Keratinocyte (primary cell): ENCODE measurements at regions not wholly inside any gene's neighbourhood (a gene's known extent, or its start where the extent isn't known, plus 50 kb on each side); places are given as distances from the start of the nearest gene placed in this dataset.

Experiments used
- DNase-seq: peaks from one replicate; pipeline ENCODE4 v3.0.0-alpha.2; 2011; ENCODE audit warnings: low read depth, missing footprints, low spot score
- FAIRE-seq: peaks from 2 replicates; lab custom pipeline; 2011; peaks lifted over from hg19 to GRCh38; lab: Jason Lieb, UNC
- H2AFZ ChIP-seq: 2 replicates; pipeline ENCODE4 v1.6.0; 2012; ENCODE audit warnings: low read length, control low read depth, inconsistent platforms; ENCODE audit not compliant: control insufficient read depth
- H3K27ac ChIP-seq: 2 replicates; pipeline ENCODE4 v1.5.1; 2011; ENCODE audit warnings: low read length; ENCODE audit not compliant: control insufficient read depth, insufficient read depth
- H3K27me3 ChIP-seq: 3 replicates; pipeline ENCODE4 v1.6.0; 2011; ENCODE audit warnings: low read length; ENCODE audit not compliant: control insufficient read depth, insufficient read depth; ENCODE audit errors: extremely low read depth
- H3K36me3 ChIP-seq, 2 experiments: 2 replicates in 1 of 2; 3 replicates in 1 of 2; pipeline ENCODE4 v1.5.1; 2011; ENCODE audit warnings: low read length in 2 of 2, mild to moderate bottlenecking in 1 of 2; ENCODE audit not compliant: control insufficient read depth in 2 of 2, insufficient read depth in 2 of 2; ENCODE audit errors: extremely low read depth in 1 of 2
- H3K4me1 ChIP-seq: 3 replicates; pipeline ENCODE4 v1.5.1; 2011; ENCODE audit warnings: low read length; ENCODE audit not compliant: control insufficient read depth, insufficient read depth; ENCODE audit errors: extremely low read depth
- H3K4me2 ChIP-seq: 3 replicates; pipeline ENCODE4 v1.6.0; 2011; ENCODE audit warnings: low read depth, low read length; ENCODE audit not compliant: control insufficient read depth, insufficient read depth; ENCODE audit errors: extremely low read depth
- H3K4me3 ChIP-seq, 3 experiments: fragments of 200-600 bp in 1 of 3; sonication (generic) in 1 of 3; 2 replicates in 2 of 3; 3 replicates in 1 of 3; pipeline ENCODE4 v1.5.1; 2011 to 2016; ENCODE audit warnings: low read length in 3 of 3, mild to moderate bottlenecking in 3 of 3, control low read depth in 2 of 3, inconsistent platforms in 1 of 3, low read depth in 1 of 3, mixed read lengths in 1 of 3, mixed run types in 1 of 3, moderate library complexity in 1 of 3; ENCODE audit not compliant: control insufficient read depth in 2 of 3, insufficient read depth in 2 of 3; ENCODE audit errors: extremely low read depth in 1 of 3
- H3K79me2 ChIP-seq: 2 replicates; pipeline ENCODE4 v1.6.0; 2012; ENCODE audit warnings: low read length; ENCODE audit not compliant: control insufficient read depth, insufficient read depth
- H3K9ac ChIP-seq: 3 replicates; pipeline ENCODE4 v1.6.0; 2011; ENCODE audit warnings: low read length; ENCODE audit not compliant: control insufficient read depth, insufficient read depth; ENCODE audit errors: extremely low read depth
- H3K9me1 ChIP-seq: 3 replicates; pipeline ENCODE4 v1.6.0; 2011; ENCODE audit warnings: low read length; ENCODE audit not compliant: control insufficient read depth, insufficient read depth; ENCODE audit errors: extremely low read depth
- H3K9me3 ChIP-seq: 2 replicates; pipeline ENCODE4 v1.5.1; 2012; ENCODE audit warnings: low read depth, low read length; ENCODE audit not compliant: control insufficient read depth
- H4K20me1 ChIP-seq: 3 replicates; pipeline ENCODE4 v1.6.0; 2011; ENCODE audit warnings: low read length; ENCODE audit not compliant: control insufficient read depth, insufficient read depth; ENCODE audit errors: extremely low read depth
- EZH2 ChIP-seq: IDR thresholded peaks from one replicate; pipeline ENCODE4 v1.6.1; 2012; ENCODE audit warnings: inconsistent platforms, mild to moderate bottlenecking, low read length, moderate library complexity
- dilution Hi-C: fragments of 300-500 bp; cut with MboI; formaldehyde crosslinking; loops from one replicate; pipeline ENCODE4 v1.7.0; 2020; ENCODE audit warnings: low sequenced_read_pairs; ENCODE audit not compliant: extremely low pct_ligation_motif_present
- TF ChIP-seq, protein P1 (sequence below), 3 experiments: IDR thresholded peaks in 1 of 3; conservative IDR thresholded peaks in 1 of 3; optimal IDR thresholded peaks in 1 of 3; 2 replicates in 2 of 3; 3 replicates in 1 of 3; pipeline versions ENCODE3 to v1.5.1; 2011; ENCODE audit warnings: low read length in 3 of 3, mild to moderate bottlenecking in 3 of 3, moderate library complexity in 2 of 3, control low read depth in 1 of 3, inconsistent platforms in 1 of 3; ENCODE audit not compliant: insufficient read depth in 2 of 3; ENCODE audit errors: extremely low read depth in 1 of 3

DNA sequence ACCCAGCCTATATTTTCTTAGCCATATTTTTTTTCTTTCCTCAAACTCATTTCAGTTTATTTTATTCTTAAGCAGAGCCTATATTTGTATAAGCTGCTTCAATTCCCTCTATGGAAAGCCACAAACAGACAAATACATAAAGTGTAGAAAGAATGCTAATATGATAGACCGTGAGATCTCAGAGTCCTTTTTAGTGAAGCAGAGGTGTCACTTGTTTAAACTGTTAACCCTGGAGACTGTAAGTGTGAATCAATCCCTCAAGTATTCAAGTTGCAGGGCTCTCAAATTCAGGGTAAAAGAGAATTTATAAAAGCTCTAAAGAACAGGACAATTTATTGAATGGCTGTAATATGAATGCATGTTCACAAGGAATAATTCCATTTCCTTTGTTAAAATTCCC, 72.2 kb upstream of the BHLHE40 start:
- H3K4me3 ChIP-seq: no peak overlapping the region
- H3K36me3 ChIP-seq: no peaks in the 10 kb centered on the region
- no peak overlapping the region for H3K4me2 ChIP-seq
- peaks cover 3% of the 10 kb centered on the region for H3K9me1 ChIP-seq
- dilution Hi-C loops: no loop called here
- H3K4me1 ChIP-seq: peaks cover 22% of the 10 kb centered on the region
- H3K9me3 ChIP-seq: no peaks in the 10 kb centered on the region
- no peaks in the 10 kb centered on the region for H4K20me1 ChIP-seq
- no peaks in the 10 kb centered on the region for H3K27me3 ChIP-seq
- H3K79me2 ChIP-seq: no peaks in the 10 kb centered on the region
- no peak overlapping the region for H3K27ac ChIP-seq
- H3K9ac ChIP-seq: no peak overlapping the region
- no peak overlapping the region for H2AFZ ChIP-seq
- no peak for TF ChIP-seq EZH2
- TF ChIP-seq, protein P1, sequence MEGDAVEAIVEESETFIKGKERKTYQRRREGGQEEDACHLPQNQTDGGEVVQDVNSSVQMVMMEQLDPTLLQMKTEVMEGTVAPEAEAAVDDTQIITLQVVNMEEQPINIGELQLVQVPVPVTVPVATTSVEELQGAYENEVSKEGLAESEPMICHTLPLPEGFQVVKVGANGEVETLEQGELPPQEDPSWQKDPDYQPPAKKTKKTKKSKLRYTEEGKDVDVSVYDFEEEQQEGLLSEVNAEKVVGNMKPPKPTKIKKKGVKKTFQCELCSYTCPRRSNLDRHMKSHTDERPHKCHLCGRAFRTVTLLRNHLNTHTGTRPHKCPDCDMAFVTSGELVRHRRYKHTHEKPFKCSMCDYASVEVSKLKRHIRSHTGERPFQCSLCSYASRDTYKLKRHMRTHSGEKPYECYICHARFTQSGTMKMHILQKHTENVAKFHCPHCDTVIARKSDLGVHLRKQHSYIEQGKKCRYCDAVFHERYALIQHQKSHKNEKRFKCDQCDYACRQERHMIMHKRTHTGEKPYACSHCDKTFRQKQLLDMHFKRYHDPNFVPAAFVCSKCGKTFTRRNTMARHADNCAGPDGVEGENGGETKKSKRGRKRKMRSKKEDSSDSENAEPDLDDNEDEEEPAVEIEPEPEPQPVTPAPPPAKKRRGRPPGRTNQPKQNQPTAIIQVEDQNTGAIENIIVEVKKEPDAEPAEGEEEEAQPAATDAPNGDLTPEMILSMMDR (optimal IDR thresholded peaks at IDR 0.05 in 1 of 3, IDR thresholded peaks at IDR 0.05 in 1 of 3, conservative IDR thresholded peaks at IDR 0.05 in 1 of 3; ENCODE audit: extremely low read depth in 1 of 3, insufficient read depth in 2 of 3, low read length in 3 of 3): no peak
- no peak for FAIRE-seq
- no peak for DNase-seq

DNA sequence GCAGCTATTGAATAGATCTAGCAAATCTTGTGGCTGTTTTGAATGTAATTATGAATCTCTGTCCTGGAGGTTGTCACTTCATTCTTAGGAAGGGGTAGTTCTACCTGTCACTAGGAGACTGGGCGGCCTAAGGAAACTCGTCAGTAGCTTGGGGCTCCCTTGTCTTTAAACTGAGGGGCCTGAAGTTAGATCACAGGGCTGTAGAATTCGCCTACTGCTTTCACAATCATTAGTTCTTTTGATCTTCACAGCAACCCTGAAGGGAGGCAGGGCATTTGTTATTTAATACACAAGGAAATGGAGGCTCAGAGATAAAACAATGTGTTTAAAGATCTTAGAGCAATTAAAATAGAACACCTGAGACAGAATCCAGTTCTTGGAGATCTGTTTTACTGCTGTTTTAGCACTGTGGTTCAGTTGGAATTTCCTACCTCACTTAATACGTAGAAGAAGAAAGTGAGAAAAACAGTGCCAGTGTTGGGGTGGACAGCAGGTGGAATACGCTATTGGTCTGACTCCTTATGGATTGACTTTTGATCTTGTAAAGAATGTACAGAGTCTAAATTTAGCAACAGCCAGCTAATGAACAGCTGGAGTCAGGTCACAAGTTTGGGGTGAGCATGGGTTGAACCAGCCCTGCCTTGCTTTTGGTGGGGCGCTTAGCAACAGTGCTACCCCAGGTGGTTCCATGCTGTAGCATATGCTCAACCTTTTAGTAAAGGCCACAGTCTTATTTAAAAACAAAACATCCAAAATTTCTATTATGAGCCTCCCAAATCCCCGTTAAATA, 71.4 kb upstream of the BHLHE40 start:
- H3K9ac ChIP-seq: no peak overlapping the region
- peaks cover 3% of the 10 kb centered on the region for H3K9me1 ChIP-seq
- H3K79me2 ChIP-seq: no peaks in the 10 kb centered on the region
- DNase-seq: no peak
- no peaks in the 10 kb centered on the region for H3K27me3 ChIP-seq
- dilution Hi-C loops: no loop called here
- TF ChIP-seq EZH2: no peak
- TF ChIP-seq, protein P1 (optimal IDR thresholded peaks at IDR 0.05 in 1 of 3, IDR thresholded peaks at IDR 0.05 in 1 of 3, conservative IDR thresholded peaks at IDR 0.05 in 1 of 3; ENCODE audit: extremely low read depth in 1 of 3, insufficient read depth in 2 of 3, low read length in 3 of 3): no peak
- H3K4me1 ChIP-seq: peaks cover 22% of the 10 kb centered on the region
- H3K4me2 ChIP-seq: no peak overlapping the region
- no peak overlapping the region for H3K27ac ChIP-seq
- no peak overlapping the region for H3K4me3 ChIP-seq
- H3K36me3 ChIP-seq: no peaks in the 10 kb centered on the region
- H4K20me1 ChIP-seq: no peaks in the 10 kb centered on the region
- no peak overlapping the region for H2AFZ ChIP-seq
- FAIRE-seq: no peak
- no peaks in the 10 kb centered on the region for H3K9me3 ChIP-seq
